HFFc6 (cell line): ENCODE measurements at regions not wholly inside any gene's neighbourhood (a gene's known extent, or its start where the extent isn't known, plus 50 kb on each side); places are given as distances from the start of the nearest gene placed in this dataset.

Source experiments
- DNase-seq: peaks from one replicate; pipeline ENCODE4 v3.0.0-alpha.2; 2018
- H3K27ac Mint-ChIP-seq: 2 replicates; pipeline ENCODE4 v1.8.0; 2020; ENCODE audit warnings: mild to moderate bottlenecking, mixed read lengths
- H3K27me3 Mint-ChIP-seq: 2 replicates; pipeline ENCODE4 v1.8.0; 2021; ENCODE audit warnings: mild to moderate bottlenecking, moderate library complexity, mixed read lengths; ENCODE audit not compliant: insufficient read depth
- H3K36me3 Mint-ChIP-seq: 2 replicates; pipeline ENCODE4 v1.8.0; 2021; ENCODE audit warnings: low read depth, mixed read lengths
- H3K4me1 Mint-ChIP-seq: 2 replicates; pipeline ENCODE4 v1.8.0; 2020; ENCODE audit warnings: low read depth, mixed read lengths
- H3K4me3 Mint-ChIP-seq: 2 replicates; pipeline ENCODE4 v1.8.0; 2020; ENCODE audit warnings: mild to moderate bottlenecking, moderate library complexity, mixed read lengths
- H3K9me3 Mint-ChIP-seq: 2 replicates; pipeline ENCODE4 v1.8.0; 2020; ENCODE audit warnings: mild to moderate bottlenecking, mixed read lengths
- TF ChIP-seq, protein P1 (sequence below): fragments of 200-600 bp; sonication (generic); IDR thresholded peaks from 2 replicates; pipeline ENCODE4 v1.5.0; 2021; ENCODE audit warnings: antibody characterized with exemption, mild to moderate bottlenecking

DNA sequence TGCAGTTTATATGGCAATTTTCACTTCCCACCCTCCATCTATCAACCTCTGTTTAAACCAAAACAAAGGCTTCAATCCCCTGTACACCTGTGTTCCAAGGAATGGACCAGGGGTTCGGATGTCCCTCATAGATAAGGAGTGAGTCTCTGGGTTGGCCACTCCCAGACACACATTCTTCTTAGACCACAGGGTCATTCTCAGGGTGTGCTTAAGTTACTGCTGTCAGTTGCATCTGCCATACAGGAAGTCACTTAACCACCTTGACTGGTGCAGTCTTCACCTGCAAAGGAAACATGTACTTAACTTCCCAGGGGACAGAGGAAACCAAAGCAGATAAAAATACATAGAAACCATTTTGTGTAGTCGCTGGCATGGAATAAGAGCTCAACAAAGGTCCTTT lies 151.0 kb upstream of the NDUFV2 start:
- no peak for DNase-seq
- H3K4me1 Mint-ChIP-seq: peaks cover 71% of the 10 kb centered on the region
- peaks cover 38% of the 10 kb centered on the region for H3K9me3 Mint-ChIP-seq
- TF ChIP-seq, protein P1, sequence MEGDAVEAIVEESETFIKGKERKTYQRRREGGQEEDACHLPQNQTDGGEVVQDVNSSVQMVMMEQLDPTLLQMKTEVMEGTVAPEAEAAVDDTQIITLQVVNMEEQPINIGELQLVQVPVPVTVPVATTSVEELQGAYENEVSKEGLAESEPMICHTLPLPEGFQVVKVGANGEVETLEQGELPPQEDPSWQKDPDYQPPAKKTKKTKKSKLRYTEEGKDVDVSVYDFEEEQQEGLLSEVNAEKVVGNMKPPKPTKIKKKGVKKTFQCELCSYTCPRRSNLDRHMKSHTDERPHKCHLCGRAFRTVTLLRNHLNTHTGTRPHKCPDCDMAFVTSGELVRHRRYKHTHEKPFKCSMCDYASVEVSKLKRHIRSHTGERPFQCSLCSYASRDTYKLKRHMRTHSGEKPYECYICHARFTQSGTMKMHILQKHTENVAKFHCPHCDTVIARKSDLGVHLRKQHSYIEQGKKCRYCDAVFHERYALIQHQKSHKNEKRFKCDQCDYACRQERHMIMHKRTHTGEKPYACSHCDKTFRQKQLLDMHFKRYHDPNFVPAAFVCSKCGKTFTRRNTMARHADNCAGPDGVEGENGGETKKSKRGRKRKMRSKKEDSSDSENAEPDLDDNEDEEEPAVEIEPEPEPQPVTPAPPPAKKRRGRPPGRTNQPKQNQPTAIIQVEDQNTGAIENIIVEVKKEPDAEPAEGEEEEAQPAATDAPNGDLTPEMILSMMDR: no peak
- H3K27me3 Mint-ChIP-seq: no peaks in the 10 kb centered on the region; the same call in none of the 2 replicates
- H3K4me3 Mint-ChIP-seq: no peak overlapping the region
- peaks cover 11% of the 10 kb centered on the region for H3K36me3 Mint-ChIP-seq
- peak overlapping the region; percentile 18; the same call in 1 of the 2 replicates for H3K27ac Mint-ChIP-seq

DNA sequence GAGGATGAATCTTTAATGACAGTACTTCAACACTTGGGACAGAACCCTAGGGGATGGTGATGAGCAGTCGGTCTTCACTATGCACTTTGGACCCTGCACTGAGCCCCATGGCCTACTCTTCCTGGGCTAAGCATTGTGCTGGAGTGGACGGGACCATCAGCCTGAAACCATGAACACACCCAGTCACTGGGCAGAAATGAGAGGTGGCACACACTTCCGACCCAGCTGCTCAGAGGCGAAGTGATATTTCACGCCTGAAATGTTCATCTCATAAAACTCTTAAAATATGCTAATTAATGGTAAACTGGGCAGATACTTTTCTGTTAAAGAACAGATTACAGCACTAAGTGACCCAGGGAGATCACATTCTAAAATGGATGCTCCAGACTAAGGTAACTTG lies 150.3 kb upstream of the NDUFV2 start:
- Mint-ChIP-seq H3K27me3 (no peaks in the 10 kb centered on the region; the same call in 1 of the 2 replicates), H3K27ac (peak overlapping the region; percentile 90), H3K4me1 (peaks cover 72% of the 10 kb centered on the region), H3K4me3 (peak overlapping the region; percentile 75), H3K36me3 (peaks cover 12% of the 10 kb centered on the region), H3K9me3 (peaks cover 37% of the 10 kb centered on the region)
- TF ChIP-seq, protein P1: no peak
- DNase-seq: no peak

GRCh38 chr18:8952769-8953760 lies 149.4 kb upstream of the NDUFV2 start:
- peak; percentile 96 for DNase-seq
- peak overlapping the region; percentile 75 for H3K4me3 Mint-ChIP-seq
- no peaks in the 10 kb centered on the region; the same call in none of the 2 replicates for H3K27me3 Mint-ChIP-seq
- H3K4me1 Mint-ChIP-seq: peaks cover 65% of the 10 kb centered on the region
- peak overlapping the region; percentile 90 for H3K27ac Mint-ChIP-seq
- TF ChIP-seq, protein P1: peak; percentile 50
- H3K9me3 Mint-ChIP-seq: peaks cover 37% of the 10 kb centered on the region
- H3K36me3 Mint-ChIP-seq: peaks cover 13% of the 10 kb centered on the region

DNA sequence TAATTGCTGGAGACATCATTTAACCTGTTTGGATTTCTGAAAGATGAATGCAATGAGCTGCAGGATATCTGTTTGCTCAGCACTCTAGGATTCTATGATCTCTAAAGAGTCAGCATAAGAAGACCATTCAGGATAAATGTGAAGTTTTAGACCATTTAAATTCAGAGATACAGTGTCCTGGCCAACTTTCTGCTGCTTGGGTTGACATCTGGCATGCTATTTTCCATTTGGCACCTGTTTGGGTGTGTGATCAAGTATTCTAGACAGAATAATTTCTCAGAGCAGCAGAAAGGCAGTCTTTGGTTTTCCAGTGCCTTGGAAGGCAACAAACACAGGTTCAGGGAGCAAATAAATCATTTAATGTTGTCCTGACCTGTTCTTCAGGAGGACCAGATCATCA lies 144.8 kb upstream of the NDUFV2 start:
- H3K36me3 Mint-ChIP-seq: peaks cover 21% of the 10 kb centered on the region
- no peak for DNase-seq
- H3K27me3 Mint-ChIP-seq: no peaks in the 10 kb centered on the region; the same call in 1 of the 2 replicates
- peaks cover 55% of the 10 kb centered on the region for H3K4me1 Mint-ChIP-seq
- no peak overlapping the region for H3K4me3 Mint-ChIP-seq
- no peak overlapping the region for H3K27ac Mint-ChIP-seq
- TF ChIP-seq, protein P1: no peak
- peaks cover 37% of the 10 kb centered on the region for H3K9me3 Mint-ChIP-seq

GRCh38 chr18:8958660-8959059 lies 143.8 kb upstream of the NDUFV2 start:
- peaks cover 21% of the 10 kb centered on the region for H3K36me3 Mint-ChIP-seq
- peaks cover 56% of the 10 kb centered on the region for H3K4me1 Mint-ChIP-seq
- DNase-seq: no peak
- H3K4me3 Mint-ChIP-seq: no peak overlapping the region
- TF ChIP-seq, protein P1: no peak
- peaks cover 31% of the 10 kb centered on the region for H3K9me3 Mint-ChIP-seq
- no peaks in the 10 kb centered on the region; the same call in 1 of the 2 replicates for H3K27me3 Mint-ChIP-seq
- H3K27ac Mint-ChIP-seq: no peak overlapping the region
